HG03571 (cell line): ENCODE measurements at regions not wholly inside any gene's neighbourhood (a gene's known extent, or its start where the extent isn't known, plus 50 kb on each side); places are given as distances from the start of the nearest gene placed in this dataset.

Experiments used
- ATAC-seq: cut with Tn5 transposase; IDR thresholded peaks from one replicate; pipeline ENCODE4 v1.9.1; 2021; ENCODE audit not compliant: unreplicated experiment

DNA sequence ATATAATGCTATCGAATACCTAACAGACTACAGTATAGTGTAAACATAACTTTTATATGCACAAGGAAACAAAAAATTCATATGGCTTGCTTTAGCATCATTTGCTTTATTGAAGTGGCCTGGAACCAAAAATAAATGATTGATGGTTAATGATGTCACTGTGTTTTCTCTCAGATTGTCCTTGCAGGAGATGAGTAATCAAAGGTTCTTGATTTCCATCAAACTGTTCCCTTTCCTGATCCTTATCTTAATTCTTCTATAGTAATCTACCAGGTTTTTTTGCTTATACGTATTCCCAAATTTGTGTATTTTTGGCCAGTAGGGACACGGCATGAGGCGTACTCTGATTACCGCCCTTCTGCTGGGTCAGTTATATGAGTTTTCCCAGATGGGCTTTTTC is 104.9 kb upstream of the CXCR4 start:
- no peak for ATAC-seq

DNA sequence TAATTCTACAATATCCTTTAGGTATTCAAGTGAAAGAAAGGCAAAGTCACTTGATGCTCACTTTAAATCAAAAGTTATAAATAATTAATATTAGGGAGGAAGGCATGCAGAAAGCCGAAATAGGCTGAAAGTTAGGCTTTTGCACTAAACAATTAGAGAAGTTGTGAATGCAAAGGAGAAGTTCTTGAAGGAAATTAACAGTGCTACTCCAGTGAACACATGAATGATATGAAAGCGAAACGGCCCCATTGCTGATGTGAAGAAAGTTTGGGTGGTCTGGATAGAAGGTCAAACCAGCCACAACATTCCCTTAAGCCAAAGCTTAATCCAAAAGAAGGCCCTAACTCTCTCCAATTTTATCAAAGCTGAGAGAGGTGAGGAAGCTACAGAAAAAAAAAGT is 103.1 kb upstream of the CXCR4 start:
- ATAC-seq = no peak

DNA sequence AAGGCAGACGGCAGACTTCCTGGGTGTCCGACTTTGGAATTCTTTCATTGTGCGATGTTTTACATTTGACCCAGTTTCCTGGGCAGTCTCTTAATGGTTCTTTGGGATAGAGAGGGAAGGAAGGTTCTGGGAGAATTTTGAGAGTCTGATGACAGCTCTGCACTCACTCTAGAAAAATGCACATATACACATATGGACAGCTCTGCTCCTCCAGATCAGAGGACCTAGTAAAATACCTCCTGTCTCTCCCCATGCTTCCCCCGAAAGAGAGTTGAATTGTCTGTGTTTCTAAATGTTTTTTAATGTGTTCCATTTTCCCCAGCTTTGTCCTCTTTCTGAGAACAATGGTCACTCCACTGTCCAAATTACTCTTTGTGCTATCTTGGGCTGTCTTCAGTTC is 102.0 kb upstream of the CXCR4 start:
- no peak for ATAC-seq

DNA sequence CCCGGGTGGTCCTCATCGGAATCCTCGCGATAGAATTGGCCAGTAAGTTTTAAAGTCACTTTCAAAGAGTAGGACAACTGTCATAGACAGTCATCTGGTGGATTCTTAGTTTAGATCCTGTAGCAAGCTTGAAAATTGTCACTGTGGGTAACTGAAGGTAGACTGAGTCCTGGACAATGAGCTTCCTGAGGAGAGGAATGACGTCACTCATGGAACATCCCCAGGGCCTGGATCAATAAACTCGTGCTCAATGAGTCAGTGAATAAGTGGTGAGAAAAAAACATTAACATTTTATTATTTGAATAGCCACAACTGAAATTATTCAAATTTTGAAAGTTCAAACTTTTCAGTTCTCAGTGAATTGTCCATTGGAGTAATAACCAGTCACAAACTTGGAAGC is 101.4 kb upstream of the CXCR4 start:
- ATAC-seq = no peak

DNA sequence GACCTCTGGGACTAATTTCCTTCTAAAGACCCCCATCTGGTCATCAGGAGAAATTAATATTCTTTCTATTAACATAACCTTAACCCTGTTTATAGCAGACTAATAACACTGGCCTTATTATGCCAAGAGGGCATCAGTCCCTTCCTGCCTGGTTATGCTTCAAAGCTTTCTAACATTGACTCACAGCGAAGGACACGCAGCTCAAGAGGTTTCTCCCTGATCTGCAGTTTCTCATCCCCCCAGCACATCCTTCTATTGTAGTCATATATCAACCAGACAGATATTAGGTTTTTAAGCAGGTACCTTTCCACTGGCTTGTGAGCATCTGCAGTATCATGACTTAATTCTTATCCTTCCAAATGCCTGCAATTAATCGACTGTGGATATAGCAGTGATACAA is 100.0 kb upstream of the CXCR4 start:
- no peak for ATAC-seq

DNA sequence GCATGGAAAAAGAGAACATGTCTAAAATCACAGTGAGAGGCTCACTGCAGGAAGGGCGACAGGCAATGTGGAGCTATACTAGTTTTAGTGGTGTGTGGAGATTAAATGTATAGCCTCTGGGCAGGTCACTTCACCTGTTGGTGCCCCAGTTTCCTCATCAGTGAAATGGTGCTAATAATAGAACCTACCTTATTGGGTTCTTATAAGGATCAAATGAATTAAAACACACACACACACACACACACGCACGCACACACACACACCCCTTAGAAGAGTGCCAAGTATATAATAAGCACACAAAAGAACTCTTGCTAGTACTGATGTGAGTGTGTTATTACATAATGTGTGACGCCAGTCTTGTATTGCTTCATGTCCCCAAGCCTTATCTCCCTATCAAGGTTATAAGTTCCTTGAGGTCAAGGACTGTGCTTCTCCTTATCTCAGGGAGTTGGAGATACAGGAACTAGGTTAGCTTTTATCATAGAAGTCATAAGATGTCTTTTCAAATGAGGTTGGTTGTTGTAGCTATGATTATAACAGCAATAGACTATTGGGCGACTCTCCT is 98.0 kb upstream of the CXCR4 start:
- no peak for ATAC-seq

DNA sequence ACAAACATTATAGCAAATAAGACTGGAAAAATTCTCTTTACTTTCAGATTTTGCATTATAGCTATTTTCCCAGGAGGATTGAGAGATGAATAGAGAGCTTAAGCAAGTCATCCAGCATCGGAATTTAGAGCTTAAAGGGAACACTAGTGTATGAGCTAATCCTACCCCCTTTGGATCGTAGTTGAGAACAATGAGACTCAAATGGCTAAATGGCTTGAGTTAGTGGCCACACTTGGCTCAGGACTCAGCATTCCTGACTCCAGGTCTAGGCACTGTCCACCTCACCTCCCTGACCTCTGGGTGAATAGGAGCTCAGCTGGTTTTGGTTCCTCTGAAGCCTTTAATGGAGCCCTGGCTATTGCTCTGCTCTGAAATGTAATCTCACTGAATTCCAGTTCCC is 97.5 kb upstream of the CXCR4 start:
- ATAC-seq = no peak

DNA sequence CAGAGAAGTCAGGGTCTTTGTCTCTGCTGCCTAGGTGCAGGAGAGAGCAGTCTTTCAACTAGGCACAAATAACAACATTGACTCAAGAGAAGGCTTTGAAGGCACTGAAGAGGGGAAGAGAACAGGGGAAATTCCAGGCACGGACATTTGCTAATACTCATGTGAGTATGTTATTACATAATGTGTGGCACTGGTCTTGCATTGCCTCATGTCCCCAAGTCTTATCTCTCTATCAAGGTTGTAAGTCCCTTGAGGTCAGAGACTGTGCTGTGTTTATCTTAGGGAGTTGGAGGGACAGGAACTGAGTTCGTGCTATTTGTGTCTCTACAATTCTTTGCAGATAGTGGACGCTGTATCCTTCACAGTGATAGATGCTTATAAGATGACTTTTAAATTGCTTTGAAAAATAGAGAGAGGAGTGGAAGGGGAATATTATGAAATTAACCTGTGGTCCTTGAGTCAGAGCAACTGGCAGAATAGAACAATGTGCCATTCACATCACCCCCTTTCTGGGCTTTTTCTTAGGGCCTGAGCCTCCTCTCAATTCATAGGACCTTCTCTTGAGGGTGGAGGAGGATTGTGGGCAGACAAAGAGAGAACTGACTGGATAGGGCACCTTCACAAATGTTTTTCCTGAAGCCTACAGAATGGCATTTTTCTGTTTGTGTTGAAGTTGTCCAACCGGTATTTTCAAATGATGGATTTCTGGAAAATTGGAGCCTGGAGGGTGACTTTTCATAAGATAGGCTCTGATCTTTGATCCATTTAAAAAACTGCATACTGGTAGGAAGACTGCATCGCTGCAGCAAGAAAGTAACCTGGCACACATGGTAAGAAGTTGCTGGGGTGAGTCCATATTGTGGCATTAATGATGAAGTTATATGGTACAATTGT is 96.6 kb upstream of the CXCR4 start:
- ATAC-seq = no peak

DNA sequence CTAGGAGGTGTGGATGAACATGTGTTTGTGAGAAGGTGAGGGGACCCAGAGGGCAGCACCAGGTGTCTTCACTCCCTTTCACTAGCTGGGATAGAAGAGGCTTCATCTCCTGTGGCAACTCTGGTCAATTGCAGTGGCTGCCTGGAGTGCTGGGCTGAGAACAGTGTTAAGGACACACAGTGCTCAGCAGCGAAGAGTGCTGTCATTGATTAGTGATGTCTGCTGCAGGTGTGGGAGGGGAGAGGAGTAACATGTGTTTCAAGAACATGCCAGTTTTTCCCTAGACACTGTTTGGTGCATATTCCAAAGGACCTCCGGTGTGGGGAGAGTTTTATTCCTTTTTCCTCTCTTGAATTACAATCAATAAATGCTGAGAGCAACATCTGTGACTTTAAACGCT is 95.9 kb upstream of the CXCR4 start:
- no peak for ATAC-seq

DNA sequence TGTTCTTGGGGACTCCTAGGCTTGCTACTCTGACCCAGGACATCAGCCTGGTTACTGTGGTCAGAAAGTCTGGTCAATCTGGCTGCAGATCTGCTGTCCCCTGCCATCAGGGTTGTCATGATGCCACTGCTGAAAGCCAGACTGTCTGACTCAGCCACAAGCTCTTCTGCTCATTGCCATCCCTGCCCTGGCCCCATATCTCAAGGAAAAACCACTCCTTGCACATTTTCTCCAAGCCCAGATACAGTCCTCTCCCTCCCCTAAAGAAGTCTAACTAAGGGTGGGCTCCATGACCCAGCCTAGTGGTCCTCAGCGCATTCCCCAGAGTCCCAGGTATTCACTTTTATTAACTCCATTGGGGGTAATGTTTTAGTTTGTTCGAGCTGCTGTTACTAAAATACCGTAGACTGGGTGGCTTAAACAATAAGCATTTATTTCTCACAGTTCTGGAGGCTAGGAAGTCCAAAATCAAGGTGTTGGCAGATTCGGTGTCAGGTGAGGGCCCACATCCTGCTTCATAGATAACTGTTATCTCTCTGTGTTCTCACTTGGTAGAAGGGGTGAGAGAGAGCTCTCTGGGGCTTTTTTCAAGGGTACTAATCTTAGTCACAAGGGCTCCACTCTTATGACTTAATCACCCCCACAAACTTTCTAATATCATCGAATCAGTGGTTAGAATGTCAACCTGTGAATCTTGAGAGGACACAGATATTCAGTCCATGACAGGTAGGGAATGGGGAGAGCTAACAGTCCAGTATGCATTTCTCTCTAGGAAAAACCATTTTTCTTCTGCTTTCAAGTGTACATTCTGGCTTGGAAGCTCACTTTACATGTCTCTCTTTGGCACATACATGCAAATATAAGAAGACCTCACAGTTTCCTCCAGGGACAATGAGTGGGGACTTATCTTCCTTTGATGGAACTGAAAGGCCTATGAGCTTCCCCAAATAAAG is 94.8 kb upstream of the CXCR4 start:
- peak; percentile 56 for ATAC-seq

DNA sequence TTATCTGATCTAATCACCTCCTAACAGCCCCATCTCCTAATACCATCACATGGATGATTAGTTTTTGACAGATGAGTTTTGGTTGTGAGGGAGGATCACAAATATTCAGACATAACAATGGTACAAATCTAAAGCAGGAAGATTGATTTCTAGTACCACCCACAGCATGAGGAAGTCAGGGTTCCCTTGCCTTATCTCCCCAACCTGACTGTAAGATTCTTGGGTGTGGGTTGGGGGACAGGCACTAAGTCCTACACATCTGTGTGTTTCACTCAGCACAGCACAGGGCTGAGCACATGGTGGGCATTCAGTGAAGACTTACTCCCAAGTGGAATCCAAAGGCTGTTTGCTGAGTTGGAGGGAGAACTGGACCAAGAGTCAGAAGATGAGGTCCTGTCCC is 93.8 kb upstream of the CXCR4 start:
- no peak for ATAC-seq

DNA sequence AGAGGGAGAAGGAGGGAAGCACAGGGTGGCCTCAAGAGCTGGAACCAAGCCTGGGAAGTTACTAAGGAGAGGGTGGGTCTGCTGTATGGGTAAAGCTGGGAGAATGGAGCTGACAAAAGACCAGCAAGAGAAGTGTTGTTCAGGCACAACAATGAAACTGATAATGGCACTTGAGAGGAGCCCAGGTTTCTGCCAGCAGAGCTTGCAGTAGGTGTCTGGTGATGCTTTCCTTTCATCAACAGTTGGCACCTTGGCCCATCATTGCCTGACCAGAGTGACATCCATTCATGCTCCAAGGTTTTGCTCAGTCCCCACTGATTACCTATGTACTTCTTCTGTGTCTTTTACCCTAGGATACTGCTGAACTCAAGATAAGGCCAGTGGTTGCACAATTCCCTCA is 92.9 kb upstream of the CXCR4 start:
- ATAC-seq = no peak

DNA sequence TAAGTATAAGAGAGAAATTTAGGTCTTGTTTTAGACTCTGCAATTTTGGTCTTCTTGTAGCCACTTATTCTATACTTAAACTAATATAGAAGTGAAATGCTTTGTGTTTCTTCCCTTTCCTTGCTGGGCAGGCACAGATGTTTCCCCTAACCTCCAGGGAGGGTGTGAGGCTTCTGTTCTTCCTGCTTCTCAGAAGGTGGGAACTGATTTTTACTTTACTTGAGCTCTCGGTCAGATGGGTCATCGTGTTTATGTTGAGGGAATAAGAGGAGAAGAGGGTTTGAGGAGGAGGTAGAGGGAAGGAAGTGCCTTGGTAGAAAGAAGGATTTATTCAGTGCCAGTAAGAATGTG is 92.5 kb upstream of the CXCR4 start:
- no peak for ATAC-seq

DNA sequence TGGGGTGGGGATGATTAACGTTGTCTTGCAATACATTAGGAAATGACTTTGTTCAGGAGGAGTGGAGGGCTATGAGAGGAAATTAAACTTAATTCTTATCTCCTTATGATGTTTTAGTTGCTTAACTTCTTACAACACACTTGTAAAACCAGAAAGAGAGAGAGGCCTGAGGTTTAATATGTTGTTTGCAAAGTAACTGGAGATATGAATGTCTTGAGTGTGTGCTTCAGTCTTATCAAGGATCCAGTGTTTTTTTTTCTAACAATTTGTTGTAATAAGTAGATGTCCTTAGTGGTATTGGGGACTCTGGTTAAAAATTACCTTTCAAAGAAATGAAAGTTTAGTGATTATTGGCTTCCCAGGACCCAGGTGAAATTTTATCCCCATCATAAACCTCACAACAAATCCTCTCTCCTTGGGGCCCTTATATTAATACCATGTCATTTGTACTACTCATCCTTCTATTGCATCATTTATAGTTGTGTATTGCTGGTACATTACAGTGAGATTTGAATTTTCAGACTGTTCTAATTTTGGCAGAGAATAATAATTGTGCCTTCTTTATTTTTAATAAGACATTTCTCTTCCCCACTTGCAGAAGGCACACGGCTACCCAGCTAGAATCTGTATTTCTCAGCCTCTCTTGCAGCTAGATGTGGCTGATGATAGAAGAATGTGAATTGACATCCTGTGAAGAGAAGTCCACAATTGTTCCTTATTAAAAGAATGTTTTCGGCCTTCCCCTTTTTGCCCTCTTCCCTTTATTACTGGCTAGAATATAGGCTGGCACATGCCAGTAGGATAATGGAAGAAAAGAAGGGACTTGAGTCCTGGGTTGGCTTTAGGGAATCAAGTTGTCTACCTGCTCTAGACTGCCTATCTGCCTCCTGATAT is 91.9 kb upstream of the CXCR4 start:
- no peak for ATAC-seq

DNA sequence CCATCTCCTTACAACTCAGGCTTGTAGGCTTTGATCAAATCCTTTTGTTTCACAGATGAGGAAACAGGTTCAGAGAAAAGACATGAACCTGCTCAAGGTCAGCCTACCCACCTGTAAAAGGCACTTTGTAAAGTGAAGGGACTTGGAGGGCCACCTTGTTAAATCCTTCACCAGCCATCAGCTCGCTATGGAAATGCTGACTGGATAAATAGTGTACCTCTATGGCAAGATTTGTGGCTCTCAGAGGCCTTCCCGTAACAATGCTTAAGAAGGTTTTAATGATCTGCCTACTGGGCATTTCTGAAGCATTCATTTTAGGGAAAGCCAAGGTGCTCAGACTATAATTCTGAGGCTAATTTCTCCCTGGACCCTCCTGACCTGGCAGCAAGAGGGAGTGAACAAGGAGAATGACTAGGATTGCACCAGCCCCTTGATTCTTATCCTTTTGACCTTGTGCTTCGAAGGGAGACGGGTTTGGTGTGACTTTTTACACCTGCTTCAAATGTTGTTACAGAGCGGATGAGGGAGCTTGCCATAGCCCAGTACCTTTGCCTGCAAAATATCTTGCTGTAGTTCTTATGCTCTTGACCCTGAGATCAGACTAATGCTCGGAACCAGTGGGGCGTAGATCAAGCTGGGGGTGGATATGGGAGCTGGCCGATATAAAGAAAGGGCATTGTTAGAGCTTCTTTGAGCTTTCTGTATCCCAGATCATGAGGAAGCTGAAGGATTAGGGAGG is 90.9 kb upstream of the CXCR4 start:
- ATAC-seq = no peak

DNA sequence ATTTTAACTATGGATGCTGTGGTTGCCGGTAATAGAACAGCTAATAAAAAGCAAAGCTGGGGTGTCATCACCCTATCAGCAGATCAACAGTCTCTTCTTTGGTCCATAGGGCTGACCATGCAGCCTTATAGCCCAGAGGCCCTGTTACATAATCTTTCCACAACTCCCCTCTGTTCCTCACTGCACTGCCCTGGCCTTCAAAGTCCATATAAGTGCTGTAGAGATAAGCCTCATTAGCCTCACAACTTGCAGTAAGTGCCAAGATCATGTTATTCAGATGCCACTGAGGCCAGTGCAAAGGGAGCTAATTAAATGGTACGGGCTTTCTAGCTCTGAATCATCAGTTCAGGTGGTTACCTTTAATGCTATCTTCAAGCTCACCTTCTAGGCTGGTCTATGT is 89.7 kb upstream of the CXCR4 start:
- no peak for ATAC-seq

DNA sequence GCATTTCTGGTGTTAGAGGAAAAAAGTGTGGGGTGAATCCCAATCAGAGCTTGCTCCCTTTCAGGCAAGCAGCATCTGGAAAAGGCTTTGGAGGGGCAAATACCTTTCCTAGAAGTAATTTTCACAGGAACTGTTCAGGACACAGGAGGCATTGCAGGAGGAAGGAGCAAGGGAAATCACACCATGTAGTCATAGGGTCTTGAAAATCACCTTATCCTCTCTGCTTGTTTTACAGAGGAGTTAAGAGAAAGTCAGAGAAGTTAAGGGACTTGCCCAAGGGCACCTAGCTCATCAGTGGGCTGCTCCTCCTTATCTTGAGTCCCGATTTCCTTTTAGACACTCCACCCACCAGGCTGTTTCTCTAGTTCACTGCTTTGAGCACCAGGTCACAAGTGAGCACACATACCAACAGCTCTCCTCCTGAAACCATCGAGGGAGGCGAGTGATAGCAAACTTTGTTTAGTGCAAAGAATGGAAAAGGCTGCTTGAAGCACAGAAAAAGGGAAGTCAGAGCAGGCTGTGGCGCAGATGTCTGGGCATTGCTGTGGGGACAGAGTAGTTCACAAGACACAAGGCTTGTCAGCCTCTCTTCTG is 89.2 kb upstream of the CXCR4 start:
- ATAC-seq = peak; percentile 48

DNA sequence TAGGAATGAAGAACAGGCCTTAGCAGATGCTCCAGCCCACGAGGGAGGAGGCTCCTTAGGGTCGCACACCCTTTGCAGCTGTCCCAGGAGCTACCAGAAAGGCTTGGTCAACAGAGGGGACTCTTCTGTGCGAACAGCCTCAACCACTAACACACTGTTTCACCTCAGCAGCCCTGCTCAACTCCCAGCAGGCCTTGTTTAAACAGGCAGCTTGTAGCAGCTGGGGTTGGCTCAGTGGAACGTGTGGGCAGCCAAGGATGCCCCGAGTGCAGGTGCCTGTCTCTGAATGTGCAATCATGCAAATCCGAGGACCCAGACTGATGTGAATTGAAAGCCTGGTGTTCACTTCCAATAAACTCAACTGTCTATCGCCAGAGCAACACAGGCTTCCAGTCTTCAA is 88.7 kb upstream of the CXCR4 start:
- ATAC-seq = peak; percentile 94

DNA sequence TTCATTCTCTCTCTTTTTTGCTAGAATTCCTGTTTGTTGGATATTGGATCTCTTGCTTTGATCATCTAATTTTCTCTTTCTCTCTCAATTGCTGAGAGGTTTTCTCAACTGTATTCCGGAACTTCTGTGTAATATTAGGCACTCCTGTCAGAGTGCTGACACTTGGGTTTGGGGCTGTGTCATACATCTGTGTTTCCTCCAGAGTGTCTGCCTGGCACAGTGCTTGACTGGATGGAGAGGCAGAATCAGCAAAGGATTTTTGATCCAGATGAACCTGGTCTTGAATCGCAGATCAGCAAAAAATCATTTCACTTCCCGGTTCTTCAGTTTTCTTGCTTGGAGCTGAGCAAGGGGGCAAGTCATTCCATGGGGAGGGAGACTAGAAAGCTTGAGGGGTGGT is 87.7 kb upstream of the CXCR4 start:
- ATAC-seq = no peak

DNA sequence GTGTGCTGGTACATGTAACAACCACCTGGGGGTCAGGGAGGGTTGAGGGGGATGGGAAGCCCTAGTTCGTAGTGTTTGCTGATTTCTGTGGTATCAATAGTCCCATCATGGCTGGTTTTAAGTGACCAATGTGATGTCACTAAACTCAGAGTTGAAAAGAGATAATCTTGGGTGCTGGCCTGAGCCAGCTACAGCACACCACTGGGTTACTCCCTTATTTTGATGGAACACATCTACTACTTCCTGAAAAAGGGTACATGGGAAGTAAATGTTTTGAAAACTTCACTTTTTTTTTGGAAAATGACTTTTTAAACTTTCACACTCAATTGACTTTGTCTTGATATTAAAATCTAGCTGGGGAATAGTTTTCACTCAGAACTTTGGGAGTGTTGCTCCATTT is 87.0 kb upstream of the CXCR4 start:
- no peak for ATAC-seq
